Upper lobe of left lung (tissue), 6 donors: ENCODE measurements at regions not wholly inside any gene's neighbourhood (a gene's known extent, or its start where the extent isn't known, plus 50 kb on each side); places are given as distances from the start of the nearest gene placed in this dataset.
"Not testable (repeated sequence)": the region's sequence is repeated elsewhere in the genome, so short reads cannot be mapped to it uniquely, and the experiment has no call there.

Source experiments
- ATAC-seq, 2 donors: fragments of 200-7000 bp; cut with Tn5 transposase; one replicate each; pipeline ENCODE4 v1.9.1; 2022; ENCODE audit warnings: mild to moderate bottlenecking in 2 of 2, moderate library complexity in 2 of 2; ENCODE audit not compliant: low FRiP score in 2 of 2
- DNase-seq, 2 donors: peaks; one replicate each; pipeline ENCODE4 v3.0.0-alpha.2; 2019 to 2020
- H3K27ac ChIP-seq, 4 donors: fragments of 200-600 bp; sonication (generic); one replicate each; pipeline ENCODE4 v1.5.1; 2016 to 2019
- H3K27me3 ChIP-seq, 4 donors: fragments of 200-600 bp; sonication (generic); one replicate each; pipeline ENCODE4 v1.5.1; 2017 to 2019
- H3K36me3 ChIP-seq, 4 donors: fragments of 200-600 bp; sonication (generic); one replicate each; pipeline ENCODE4 v1.5.1; 2016 to 2019
- H3K4me1 ChIP-seq, 4 donors: fragments of 200-600 bp; sonication (generic); one replicate each; pipeline ENCODE4 v1.5.1; 2018 to 2019
- H3K4me3 ChIP-seq, 4 donors: fragments of 200-600 bp; sonication (generic); one replicate each; pipeline ENCODE4 v1.5.1; 2017 to 2019; ENCODE audit warnings: mild to moderate bottlenecking in 2 of 4, moderate library complexity in 1 of 4
- H3K9me3 ChIP-seq, 4 donors: fragments of 200-600 bp; sonication (generic); one replicate each; pipeline ENCODE4 v1.5.1; 2018 to 2019
- CTCF ChIP-seq, 6 experiments: fragments of 450-650 bp in 4 of 6; fragments of 200-600 bp in 2 of 6; sonication (generic) in 2 of 6; IDR thresholded peaks; one replicate each; pipeline ENCODE4 v1.5.1; 2016 to 2019; ENCODE audit warnings: antibody characterized with exemption in 6 of 6
- EP300 ChIP-seq, 4 donors: sonication (generic); formaldehyde crosslinking; IDR thresholded peaks; one replicate each; pipeline ENCODE4 v1.5.1; 2017; ENCODE audit warnings: antibody characterized with exemption in 4 of 4, control low read depth in 2 of 4
- POLR2A ChIP-seq, 4 donors: fragments of 450-650 bp; IDR thresholded peaks; one replicate each; pipeline ENCODE4 v1.5.1; 2016 to 2017; ENCODE audit warnings: antibody characterized with exemption in 4 of 4, mild to moderate bottlenecking in 2 of 4
- POLR2AphosphoS5 ChIP-seq, 2 donors: sonication (generic); formaldehyde crosslinking; IDR thresholded peaks; one replicate each; pipeline ENCODE4 v1.5.1; 2017; ENCODE audit warnings: antibody characterized with exemption in 2 of 2
- WGBS, 2 donors: methylation state at CpG; one replicate each; pipeline ENCODE4 v1.1.5; 2017 to 2018; 5-methylcytosine and 5-hydroxymethylcytosine counted together
- donor health status: DM: no; HTN: no; CAD: no; lungs with moderate emphysema.
- donor health status: DM: no; HTN: yes; CAD: no; lungs with severe emphysema.

DNA sequence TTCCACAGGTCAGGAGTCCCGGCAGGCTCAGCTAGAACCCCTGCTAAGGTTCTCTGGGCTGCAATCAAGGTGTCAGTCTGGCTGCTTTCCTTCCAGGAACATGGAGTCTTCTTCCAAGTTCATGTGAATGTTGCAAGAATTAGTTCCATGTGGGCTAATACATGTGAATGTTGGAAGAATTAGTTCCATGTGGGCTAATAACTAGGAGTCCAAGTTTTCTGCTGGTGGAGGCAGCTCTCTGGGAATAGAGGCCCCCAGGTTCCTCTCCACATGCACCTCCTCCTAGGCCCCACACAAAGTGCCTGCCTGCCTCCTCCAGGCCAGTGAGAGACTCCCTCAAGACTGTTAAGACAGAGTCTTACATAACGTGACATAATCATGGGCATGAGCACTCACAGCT lies 140.8 kb upstream of the SLC35G4 start:
- Histone ChIP-seq H3K4me1 (no peaks in the 10 kb centered on the region), H3K4me3 (no peak overlapping the region), H3K36me3 (no peaks in the 10 kb centered on the region), H3K27ac (no peak overlapping the region), H3K9me3 (no peaks in the 10 kb centered on the region), H3K27me3 (no peaks in the 10 kb centered on the region)
- 74 to 100% methylated on average over 2 of the region's 2 CpGs for WGBS, 2 donors
- ATAC-seq (no peak), DNase-seq (no peak)
- TF ChIP-seq CTCF (IDR thresholded peaks at IDR 0.05) (no peak), EP300 (IDR thresholded peaks at IDR 0.05) (no peak), POLR2A (IDR thresholded peaks at IDR 0.05) (no peak), POLR2AphosphoS5 (IDR thresholded peaks at IDR 0.05) (no peak)

DNA sequence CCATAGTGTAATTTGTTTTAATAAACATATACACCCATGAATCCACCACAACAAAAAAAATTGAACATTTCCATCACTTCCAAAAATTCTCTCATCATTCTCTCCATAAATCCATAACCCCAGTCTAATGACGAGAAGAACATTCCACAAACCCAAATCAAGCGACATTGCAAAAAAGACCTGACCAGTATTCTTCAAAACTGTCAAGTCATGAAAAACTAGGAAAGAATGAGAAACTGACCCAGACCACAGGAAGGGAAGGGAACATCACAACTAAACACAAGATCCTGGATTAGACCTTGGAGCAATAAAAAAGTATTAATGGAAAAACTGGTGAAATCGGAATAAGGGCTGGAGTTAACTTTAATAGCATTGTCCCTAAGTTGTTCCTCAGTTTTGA lies 141.3 kb upstream of the SLC35G4 start:
- no peaks in the 10 kb centered on the region for H3K4me1 ChIP-seq
- 85 to 86% methylated on average over 3 of the region's 3 CpGs for WGBS, 2 donors
- no peaks in the 10 kb centered on the region for H3K9me3 ChIP-seq
- H3K27me3 ChIP-seq, result no peaks in the 10 kb centered on the region
- no peak for TF ChIP-seq POLR2A (IDR thresholded peaks at IDR 0.05)
- TF ChIP-seq POLR2AphosphoS5 (IDR thresholded peaks at IDR 0.05), result no peak
- no peak for TF ChIP-seq EP300 (IDR thresholded peaks at IDR 0.05)
- TF ChIP-seq CTCF (IDR thresholded peaks at IDR 0.05), result no peak
- DNase-seq (no peak), ATAC-seq (no peak)
- H3K36me3 ChIP-seq, result no peaks in the 10 kb centered on the region
- H3K4me3 ChIP-seq, result no peak overlapping the region
- no peak overlapping the region for H3K27ac ChIP-seq

DNA sequence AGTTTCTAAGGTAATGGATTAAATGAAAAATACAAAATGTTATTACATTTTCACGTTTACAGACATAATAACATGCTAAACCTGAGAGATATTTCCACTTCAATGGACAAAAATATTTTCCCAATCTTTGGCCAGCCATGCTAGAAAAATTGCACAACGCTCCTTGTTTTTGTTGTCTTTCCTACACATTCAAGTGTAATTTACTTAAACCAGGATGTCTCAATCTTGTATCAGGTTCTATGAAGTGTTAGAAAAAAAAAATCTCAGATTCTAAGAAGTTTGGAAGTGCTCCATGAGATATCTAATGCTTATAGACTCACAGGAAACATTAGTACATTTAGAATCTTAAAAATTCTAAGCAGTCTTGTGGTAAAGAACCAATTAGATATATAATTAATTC lies 141.8 kb upstream of the SLC35G4 start:
- Histone ChIP-seq H3K9me3 (no peaks in the 10 kb centered on the region), H3K4me3 (no peak overlapping the region), H3K36me3 (no peaks in the 10 kb centered on the region), H3K4me1 (no peaks in the 10 kb centered on the region), H3K27ac (no peak overlapping the region), H3K27me3 (no peaks in the 10 kb centered on the region)
- DNase-seq (no peak), ATAC-seq (no peak)
- no peak for TF ChIP-seq EP300 (IDR thresholded peaks at IDR 0.05)
- no peak for TF ChIP-seq POLR2A (IDR thresholded peaks at IDR 0.05)
- 66 to 70% methylated on average over 2 of the region's 2 CpGs for WGBS, 2 donors

DNA sequence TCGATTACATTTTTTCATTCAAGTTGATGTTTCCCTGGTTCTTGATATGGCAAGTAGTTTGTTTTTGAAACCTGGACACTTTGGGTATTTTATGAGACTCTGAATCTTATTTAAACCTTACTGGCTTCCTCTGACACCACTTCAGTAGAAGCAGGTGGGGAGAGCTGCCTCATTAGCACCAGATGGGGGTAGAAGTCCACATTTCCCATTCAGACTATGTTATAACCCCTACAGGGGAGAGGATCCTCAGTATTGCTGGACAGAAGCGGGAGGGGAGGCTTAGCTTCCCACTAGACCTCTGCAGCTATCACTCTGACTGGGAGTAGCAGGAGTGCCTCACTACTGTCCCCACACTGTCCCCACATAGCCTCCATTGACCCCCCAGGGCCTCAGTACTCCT lies 145.3 kb upstream of the SLC35G4 start:
- DNase-seq, result no peak
- no peak for ATAC-seq
- H3K4me1 ChIP-seq, result no peaks in the 10 kb centered on the region
- WGBS, 2 donors, result 79 to 82% methylated on average over 2 of the region's 2 CpGs
- H3K9me3 ChIP-seq, result no peaks in the 10 kb centered on the region
- H3K4me3 ChIP-seq, result no peak overlapping the region
- TF ChIP-seq CTCF (IDR thresholded peaks at IDR 0.05) (no peak), POLR2AphosphoS5 (IDR thresholded peaks at IDR 0.05) (no peak), POLR2A (IDR thresholded peaks at IDR 0.05) (no peak), EP300 (IDR thresholded peaks at IDR 0.05) (no peak)
- H3K27ac ChIP-seq, result no peak overlapping the region
- H3K27me3 ChIP-seq, result no peaks in the 10 kb centered on the region
- no peaks in the 10 kb centered on the region for H3K36me3 ChIP-seq

GRCh38 chr18:11458447-11458846 lies 150.9 kb upstream of the SLC35G4 start:
- WGBS, 2 donors, result 40 to 85% methylated on average over 3 of the region's 3 CpGs
- no peak for TF ChIP-seq POLR2AphosphoS5 (IDR thresholded peaks at IDR 0.05)
- TF ChIP-seq EP300 (IDR thresholded peaks at IDR 0.05), result no peak
- TF ChIP-seq POLR2A (IDR thresholded peaks at IDR 0.05), result no peak
- no peak for TF ChIP-seq CTCF (IDR thresholded peaks at IDR 0.05)
- H3K27ac ChIP-seq, result no peak overlapping the region

GRCh38 chr18:11457853-11458252 lies 151.5 kb upstream of the SLC35G4 start:
- not testable (repeated sequence) for ATAC-seq, H3K36me3 ChIP-seq, H3K9me3 ChIP-seq, DNase-seq, H3K27me3 ChIP-seq, H3K27ac ChIP-seq, H3K4me1 ChIP-seq, H3K4me3 ChIP-seq
- WGBS, 2 donors, result 83 to 89% methylated on average over 3 of the region's 3 CpGs

More at GRCh38 chr18:11458447-11458846, 150.9 kb upstream of the SLC35G4 start:
- no peak for ATAC-seq
- Histone ChIP-seq H3K27me3 (no peaks in the 10 kb centered on the region), H3K36me3 (no peaks in the 10 kb centered on the region), H3K4me1 (no peaks in the 10 kb centered on the region), H3K4me3 (no peak overlapping the region), H3K9me3 (no peaks in the 10 kb centered on the region)
- no peak for DNase-seq
